IMR-90 (cell line): ENCODE measurements at regions not wholly inside any gene's neighbourhood (a gene's known extent, or its start where the extent isn't known, plus 50 kb on each side); places are given as distances from the start of the nearest gene placed in this dataset.

Experiments
- ATAC-seq: fragments of 200-7000 bp; cut with Tn5 transposase; 2 replicates; pipeline ENCODE4 v1.9.1; 2020; ENCODE audit warnings: low read depth, mild to moderate bottlenecking, moderate library complexity
- BruUV-seq: library from RNA; stranded (reverse); fragments of 400-500 nt; replicated peaks from 2 replicates; lab custom pipeline; 2021; lab: Mats Ljungman, UMichigan
- CTCF ChIA-PET: fragments of 300-600 bp; formaldehyde crosslinking; extraction: SDS; loops from one replicate; lab custom pipeline; 2021; ENCODE audit warnings: antibody characterized with exemption; lab: Yijun Ruan, JAX
- POLR2A ChIA-PET: fragments of 300-600 bp; sonication (Branson Sonifier 250); formaldehyde crosslinking; loops from one replicate; lab custom pipeline; 2022; ENCODE audit warnings: antibody characterized with exemption; ENCODE audit not compliant: unreplicated experiment; lab: Charles Lee
- DNase-seq: peaks from one replicate; pipeline ENCODE4 v3.0.0; 2013
- H2AFZ ChIP-seq: replicated peaks from 2 replicates; pipeline ENCODE3; 2013; ENCODE audit warnings: low read length, mild to moderate bottlenecking; ENCODE audit not compliant: poor library complexity
- H2AK5ac ChIP-seq: 2 replicates; pipeline ENCODE4 v1.6.1; 2013; ENCODE audit warnings: low read depth, low read length, inconsistent platforms
- H2AK9ac ChIP-seq: replicated peaks from 2 replicates; pipeline ENCODE3; 2013; ENCODE audit warnings: mild to moderate bottlenecking, low read depth, low read length, moderate library complexity; ENCODE audit not compliant: poor library complexity
- H2BK120ac ChIP-seq: 2 replicates; pipeline ENCODE4 v1.6.1; 2013; ENCODE audit warnings: low read depth, low read length, inconsistent platforms
- H2BK15ac ChIP-seq: 3 replicates; pipeline ENCODE4 v1.6.1; 2013; ENCODE audit warnings: low read depth, low read length, inconsistent platforms
- H2BK20ac ChIP-seq: 2 replicates; pipeline ENCODE4 v1.6.1; 2013; ENCODE audit warnings: low read depth, mild to moderate bottlenecking, inconsistent platforms, low read length, moderate library complexity
- H2BK5ac ChIP-seq: 2 replicates; pipeline ENCODE4 v1.6.1; 2013; ENCODE audit warnings: mild to moderate bottlenecking, low read depth, low read length, inconsistent platforms; ENCODE audit not compliant: poor library complexity, severe bottlenecking
- H3K14ac ChIP-seq: replicated peaks from 2 replicates; pipeline ENCODE4 v1.6.1; 2013; ENCODE audit warnings: low read depth, low read length, inconsistent platforms
- H3K18ac ChIP-seq: 2 replicates; pipeline ENCODE4 v1.6.1; 2013; ENCODE audit warnings: low read depth, low read length, control low read depth
- H3K23ac ChIP-seq: 2 replicates; pipeline ENCODE4 v1.6.1; 2013; ENCODE audit warnings: low read depth, low read length, inconsistent platforms
- H3K27ac ChIP-seq: 2 replicates; pipeline ENCODE4 v1.5.1; 2013; ENCODE audit warnings: mild to moderate bottlenecking, control low read depth, low read length; ENCODE audit not compliant: insufficient read depth
- H3K27me3 ChIP-seq: 2 replicates; pipeline ENCODE4 v1.6.1; 2013; ENCODE audit warnings: low read length; ENCODE audit not compliant: control insufficient read depth, insufficient read depth
- H3K36me3 ChIP-seq: 2 replicates; pipeline ENCODE4 v1.6.1; 2013; ENCODE audit warnings: low read length, mixed read lengths; ENCODE audit not compliant: control insufficient read depth, insufficient read depth
- H3K4ac ChIP-seq: 2 replicates; pipeline ENCODE4 v1.6.1; 2013; ENCODE audit warnings: low read depth, low read length, inconsistent platforms
- H3K4me1 ChIP-seq: 2 replicates; pipeline ENCODE4 v1.6.1; 2013; ENCODE audit warnings: low read length, mixed read lengths; ENCODE audit not compliant: control insufficient read depth, insufficient read depth
- H3K4me2 ChIP-seq: 2 replicates; pipeline ENCODE4 v1.6.1; 2013; ENCODE audit warnings: low read depth, mild to moderate bottlenecking, control low read depth, low read length, moderate library complexity
- H3K4me3 ChIP-seq: 2 replicates; pipeline ENCODE4 v1.5.1; 2013; ENCODE audit warnings: low read depth, mild to moderate bottlenecking, control low read depth, low read length, moderate library complexity; ENCODE audit not compliant: insufficient read depth
- H3K56ac ChIP-seq: 2 replicates; pipeline ENCODE4 v1.6.1; 2013; ENCODE audit warnings: low read length, inconsistent platforms; ENCODE audit not compliant: insufficient read depth; ENCODE audit errors: extremely low read depth
- H3K79me1 ChIP-seq, 2 experiments: 2 replicates each; pipeline ENCODE4 v1.6.1; 2013; ENCODE audit warnings: low read length in 2 of 2, inconsistent platforms in 1 of 2, low read depth in 1 of 2
- H3K9ac ChIP-seq: 2 replicates; pipeline ENCODE4 v1.6.1; 2013; ENCODE audit warnings: low read depth, low read length, control low read depth
- H3K9me1 ChIP-seq: 2 replicates; pipeline ENCODE4 v1.6.1; 2013; ENCODE audit warnings: low read length, inconsistent platforms; ENCODE audit not compliant: insufficient read depth
- H3K9me3 ChIP-seq: 2 replicates; pipeline ENCODE4 v1.6.1; 2013; ENCODE audit warnings: low read length; ENCODE audit not compliant: control insufficient read depth, insufficient read depth
- H4K20me1 ChIP-seq: 2 replicates; pipeline ENCODE4 v1.6.1; 2013; ENCODE audit warnings: low read length, inconsistent platforms; ENCODE audit not compliant: insufficient read depth
- H4K5ac ChIP-seq: 2 replicates; pipeline ENCODE4 v1.6.1; 2013; ENCODE audit warnings: mild to moderate bottlenecking, low read depth, low read length, control low read depth
- H4K8ac ChIP-seq, 2 experiments: 2 replicates each; pipeline ENCODE4 v1.6.1; 2013; ENCODE audit warnings: low read depth in 2 of 2, low read length in 2 of 2, control low read depth in 1 of 2, inconsistent platforms in 1 of 2
- H4K91ac ChIP-seq: 2 replicates; pipeline ENCODE4 v1.6.1; 2013; ENCODE audit warnings: low read depth, low read length, inconsistent platforms; ENCODE audit not compliant: insufficient read depth
- NFE2L2 ChIP-seq: fragments of 150-350 bp; IDR thresholded peaks from 2 replicates; pipeline ENCODE4 v1.6.1; 2016; ENCODE audit warnings: low read depth, mild to moderate bottlenecking, low read length
- WGBS, 2 experiments: methylation state at CpG; one replicate each; pipeline versions ENCODE4 v1.1.5 to v1.1.7; 2013; ENCODE audit warnings: missing lambda C conversion rate in 2 of 2; ENCODE audit not compliant: insufficient read length in 1 of 2; ENCODE audit errors: extremely low coverage in 2 of 2; 5-methylcytosine and 5-hydroxymethylcytosine counted together
- dilution Hi-C: fragments of 300-500 bp; cut with HindIII; formaldehyde crosslinking; loops from one replicate; pipeline ENCODE4 v1.14.3; 2018; ENCODE audit warnings: low sequenced_read_pairs; ENCODE audit not compliant: unreplicated experiment
- in situ Hi-C: fragments of 300-500 bp; cut with MboI; formaldehyde crosslinking; loops from 3 replicates; pipeline ENCODE4 v1.14.3; 2019; ENCODE audit warnings: low sequenced_read_pairs, inconsistent platforms, mixed read lengths
- intact Hi-C: fragments of 100-400 bp; cut with micrococcal nuclease; formaldehyde crosslinking; loops from 2 replicates; pipeline ENCODE4 v1.10.0; 2022
- TF ChIP-seq, protein P1 (sequence below): fragments of 150-350 bp; IDR thresholded peaks from 2 replicates; pipeline ENCODE4 v1.6.1; 2016; ENCODE audit warnings: low read depth, mild to moderate bottlenecking, low read length, moderate library complexity, borderline replicate concordance

DNA sequence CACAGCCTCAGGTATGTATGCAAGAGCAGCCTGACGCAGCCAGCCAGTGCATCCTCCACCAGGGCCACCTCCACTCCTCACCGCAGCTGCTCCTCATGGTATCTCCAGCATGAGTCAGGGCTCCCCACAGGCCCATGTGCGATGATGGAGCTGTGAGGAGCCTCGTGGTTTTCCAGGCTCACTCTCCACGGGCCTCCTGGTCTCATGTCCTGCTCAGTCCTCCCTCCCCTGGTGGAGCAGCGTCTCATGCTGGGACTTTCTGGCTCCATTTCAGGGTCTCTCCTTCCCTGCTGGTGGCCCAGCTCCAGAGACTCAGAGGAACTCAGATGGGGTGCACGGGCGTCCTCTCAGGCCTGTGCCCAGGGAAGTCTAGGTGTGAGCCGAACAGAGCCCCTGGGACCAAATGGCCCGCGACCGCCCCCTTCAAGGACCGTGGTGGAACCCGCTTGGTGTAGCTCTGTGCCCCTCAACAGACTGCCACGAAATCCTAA is 70.4 kb downstream of the METRNL start:
- Histone ChIP-seq H4K91ac (no peak overlapping the region), H2AK9ac (no peak overlapping the region), H2AK5ac (no peak overlapping the region), H3K27me3 (peaks cover 19% of the 10 kb centered on the region), H4K20me1 (no peaks in the 10 kb centered on the region), H3K56ac (no peak overlapping the region), H3K9me3 (peaks cover 5% of the 10 kb centered on the region), H3K27ac (no peak overlapping the region), H3K4me3 (no peak overlapping the region), H3K23ac (no peak overlapping the region), H2AFZ (no peak overlapping the region), H2BK5ac (no peak overlapping the region), H3K36me3 (no peaks in the 10 kb centered on the region), H2BK15ac (no peak overlapping the region), H3K4ac (no peak overlapping the region), H4K5ac (no peak overlapping the region), H3K9ac (no peak overlapping the region), H3K4me1 (peaks cover 10% of the 10 kb centered on the region; the same call in 1 of the 2 replicates), H2BK20ac (no peak overlapping the region), H2BK120ac (no peak overlapping the region), H4K8ac (no peak overlapping the region), H3K4me2 (no peak overlapping the region), H3K9me1 (0 out of 2 replicates have a peak, but pooled peaks cover 2% of the 10 kb centered on the region), H3K14ac (no peak overlapping the region), H3K79me1 (no peaks in the 10 kb centered on the region), H3K18ac (no peak overlapping the region)
- no TSS peak for BruUV-seq
- POLR2A ChIA-PET: no interaction called here
- CTCF ChIA-PET: no interaction called here
- ATAC-seq: peak; percentile 22; the same call in 1 of the 2 replicates
- in situ Hi-C loops (no loop called here), dilution Hi-C loops (no loop called here), intact Hi-C loops (no loop called here)
- peak; percentile 40 for DNase-seq
- TF ChIP-seq NFE2L2: no peak
- TF ChIP-seq, protein P1, sequence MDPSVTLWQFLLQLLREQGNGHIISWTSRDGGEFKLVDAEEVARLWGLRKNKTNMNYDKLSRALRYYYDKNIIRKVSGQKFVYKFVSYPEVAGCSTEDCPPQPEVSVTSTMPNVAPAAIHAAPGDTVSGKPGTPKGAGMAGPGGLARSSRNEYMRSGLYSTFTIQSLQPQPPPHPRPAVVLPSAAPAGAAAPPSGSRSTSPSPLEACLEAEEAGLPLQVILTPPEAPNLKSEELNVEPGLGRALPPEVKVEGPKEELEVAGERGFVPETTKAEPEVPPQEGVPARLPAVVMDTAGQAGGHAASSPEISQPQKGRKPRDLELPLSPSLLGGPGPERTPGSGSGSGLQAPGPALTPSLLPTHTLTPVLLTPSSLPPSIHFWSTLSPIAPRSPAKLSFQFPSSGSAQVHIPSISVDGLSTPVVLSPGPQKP: no peak
- WGBS, 2 experiments: 70% methylated on average over 7 of the region's 15 CpGs; no CpG with 5 or more reads in 1 of the 2 experiments
